CD14-positive monocyte (primary cell): ENCODE measurements at regions not wholly inside any gene's neighbourhood (a gene's known extent, or its start where the extent isn't known, plus 50 kb on each side); places are given as distances from the start of the nearest gene placed in this dataset.

Experiments
- DNase-seq, 3 donors: peaks; one replicate each; pipeline ENCODE4 v3.0.0-alpha.2; 2011 to 2022
- H2AFZ ChIP-seq: 2 replicates; pipeline ENCODE4 v1.6.0; 2012; ENCODE audit warnings: mild to moderate bottlenecking, low read depth, low read length, inconsistent platforms; ENCODE audit not compliant: insufficient read depth, poor library complexity, severe bottlenecking
- H3K27ac ChIP-seq, 2 donors: 1 replicate in 1 of 2; 2 replicates in 1 of 2; pipeline ENCODE4 v1.5.1; 2012 to 2013; ENCODE audit warnings: low read length in 2 of 2, control low read depth in 1 of 2, inconsistent platforms in 1 of 2, low read depth in 1 of 2, mild to moderate bottlenecking in 1 of 2
- H3K27me3 ChIP-seq, 2 donors: one replicate each; pipeline versions ENCODE4 v1.6.0 to v1.6.1; 2011 to 2013; ENCODE audit warnings: low read length in 2 of 2; ENCODE audit not compliant: control insufficient read depth in 2 of 2, insufficient read depth in 2 of 2
- H3K36me3 ChIP-seq, 2 donors: replicated peaks in 1 of 2; 1 replicate in 1 of 2; 2 replicates in 1 of 2; pipeline versions ENCODE4 v1.5.1 to v1.6.1; 2012 to 2013; ENCODE audit warnings: low read length in 2 of 2, control low read depth in 1 of 2, inconsistent platforms in 1 of 2, mild to moderate bottlenecking in 1 of 2; ENCODE audit not compliant: insufficient read depth in 2 of 2, control insufficient read depth in 1 of 2
- H3K4me1 ChIP-seq, 2 donors: 1 replicate in 1 of 2; 2 replicates in 1 of 2; pipeline versions ENCODE4 v1.5.1 to v1.6.1; 2012 to 2013; ENCODE audit warnings: low read length in 2 of 2, control low read depth in 1 of 2, inconsistent platforms in 1 of 2, mild to moderate bottlenecking in 1 of 2, moderate library complexity in 1 of 2; ENCODE audit not compliant: insufficient read depth in 2 of 2, control insufficient read depth in 1 of 2
- H3K4me2 ChIP-seq: replicated peaks from 2 replicates; pipeline ENCODE3; 2012; ENCODE audit warnings: low read length, moderate library complexity, mild to moderate bottlenecking; ENCODE audit not compliant: poor library complexity, severe bottlenecking; ENCODE audit errors: extremely low read depth
- H3K4me3 ChIP-seq, 3 experiments: fragments of 200-600 bp in 1 of 3; sonication (generic) in 1 of 3; replicated peaks in 1 of 3; 1 replicate in 2 of 3; 2 replicates in 1 of 3; pipeline ENCODE4 v1.5.1; 2011 to 2013; ENCODE audit warnings: low read length in 3 of 3, mild to moderate bottlenecking in 3 of 3, control low read depth in 2 of 3, low read depth in 2 of 3, inconsistent platforms in 1 of 3, moderate library complexity in 1 of 3
- H3K79me2 ChIP-seq: 2 replicates; pipeline ENCODE4 v1.6.0; 2012; ENCODE audit warnings: mild to moderate bottlenecking, control low read depth, inconsistent platforms, low read length, moderate library complexity; ENCODE audit not compliant: insufficient read depth
- H3K9ac ChIP-seq: 2 replicates; pipeline ENCODE4 v1.6.0; 2017; ENCODE audit warnings: low read length, mild to moderate bottlenecking; ENCODE audit not compliant: insufficient read depth, poor library complexity, severe bottlenecking
- H3K9me3 ChIP-seq, 2 donors: replicated peaks in 1 of 2; 1 replicate in 1 of 2; 2 replicates in 1 of 2; pipeline versions ENCODE4 v1.5.1 to v1.6.1; 2012 to 2013; ENCODE audit warnings: low read length in 2 of 2, control low read depth in 1 of 2; ENCODE audit not compliant: control insufficient read depth in 1 of 2, insufficient read depth in 1 of 2
- H4K20me1 ChIP-seq: 2 replicates; pipeline ENCODE4 v1.6.0; 2012; ENCODE audit warnings: mild to moderate bottlenecking, low read length, control low read depth, moderate library complexity; ENCODE audit not compliant: insufficient read depth
- H3K27ac Mint-ChIP-seq, 7 donors: one replicate each; pipeline ENCODE4 v1.8.0; 2020; ENCODE audit warnings: mild to moderate bottlenecking in 7 of 7, mixed read lengths in 7 of 7, moderate library complexity in 6 of 7, inconsistent platforms in 2 of 7
- H3K27me3 Mint-ChIP-seq, 3 donors: one replicate each; pipeline ENCODE4 v1.8.0; 2021 to 2022; ENCODE audit warnings: low read depth in 3 of 3, mild to moderate bottlenecking in 3 of 3, mixed read lengths in 3 of 3, moderate library complexity in 3 of 3, inconsistent platforms in 1 of 3
- H3K36me3 Mint-ChIP-seq, 2 donors: one replicate each; pipeline ENCODE4 v1.8.0; 2020; ENCODE audit warnings: mixed read lengths in 2 of 2, inconsistent platforms in 1 of 2, mild to moderate bottlenecking in 1 of 2
- H3K4me1 Mint-ChIP-seq: one replicate; pipeline ENCODE4 v1.8.0; 2020; ENCODE audit warnings: mild to moderate bottlenecking, mixed read lengths
- H3K4me3 Mint-ChIP-seq, 2 donors: one replicate each; pipeline ENCODE4 v1.8.0; 2020; ENCODE audit warnings: mild to moderate bottlenecking in 2 of 2, mixed read lengths in 2 of 2, moderate library complexity in 1 of 2
- H3K9me3 Mint-ChIP-seq, 7 donors: one replicate each; pipeline ENCODE4 v1.8.0; 2020 to 2022; ENCODE audit warnings: mixed read lengths in 7 of 7, mild to moderate bottlenecking in 6 of 7, moderate library complexity in 6 of 7, inconsistent platforms in 2 of 7
- WGBS: methylation state at CpG from one replicate; pipeline ENCODE4 v1.1.5; 2013; ENCODE audit warnings: missing lambda C conversion rate; ENCODE audit not compliant: insufficient coverage; 5-methylcytosine and 5-hydroxymethylcytosine counted together
- intact Hi-C, 2 donors: fragments of 100-400 bp; cut with micrococcal nuclease; formaldehyde crosslinking; loops; one replicate each; pipeline versions ENCODE4 v1.15.0 to v1.15.1; 2023
- TF ChIP-seq, protein P1 (sequence below): fragments of 200-600 bp; IDR thresholded peaks from one replicate; pipeline ENCODE4 v1.8.0; 2022; ENCODE audit warnings: antibody characterized with exemption, mild to moderate bottlenecking

DNA sequence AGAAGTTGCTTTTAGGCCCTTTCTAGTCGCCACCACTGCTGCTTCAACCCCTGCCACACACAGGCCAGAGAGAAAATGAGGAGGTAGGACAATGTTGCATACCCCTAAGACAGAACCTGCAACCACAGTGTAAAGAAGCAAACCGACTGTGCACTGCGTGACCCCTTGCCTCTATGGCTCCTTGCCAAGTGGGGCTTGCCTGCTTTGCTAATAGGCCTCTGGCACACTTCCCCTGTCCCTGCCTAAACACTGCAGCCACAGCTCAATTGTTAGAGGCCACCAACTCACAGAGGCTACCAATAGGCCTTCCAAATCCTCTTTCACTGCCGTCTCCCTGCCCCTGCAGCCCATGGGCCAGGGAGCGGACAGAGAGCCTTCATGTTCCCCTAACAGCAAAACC is 280.1 kb downstream of the CDH10 start:
- WGBS = 96% methylated on average over 2 of the region's 5 CpGs
- Mint-ChIP-seq H3K27ac (no peak overlapping the region), H3K36me3 (no peaks in the 10 kb centered on the region), H3K27me3 (no peaks in the 10 kb centered on the region), H3K4me1 (no peaks in the 10 kb centered on the region), H3K9me3 (peaks cover 0 to 7% (median 5%) of the 10 kb centered on the region in 7 donors), H3K4me3 (no peak overlapping the region)
- Histone ChIP-seq H3K27me3 (no peaks in the 10 kb centered on the region), H3K4me2 (no peak overlapping the region), H3K27ac (no peak overlapping the region), H3K36me3 (no peaks in the 10 kb centered on the region), H3K9ac (no peak overlapping the region), H2AFZ (no peak overlapping the region), H3K4me1 (no peaks in the 10 kb centered on the region), H3K79me2 (no peaks in the 10 kb centered on the region), H3K4me3 (no peak overlapping the region), H4K20me1 (no peaks in the 10 kb centered on the region), H3K9me3 (peaks cover 9 to 26% of the 10 kb centered on the region in 2 donors)
- DNase-seq = no peak
- intact Hi-C loops = no loop called here
- TF ChIP-seq, protein P1, sequence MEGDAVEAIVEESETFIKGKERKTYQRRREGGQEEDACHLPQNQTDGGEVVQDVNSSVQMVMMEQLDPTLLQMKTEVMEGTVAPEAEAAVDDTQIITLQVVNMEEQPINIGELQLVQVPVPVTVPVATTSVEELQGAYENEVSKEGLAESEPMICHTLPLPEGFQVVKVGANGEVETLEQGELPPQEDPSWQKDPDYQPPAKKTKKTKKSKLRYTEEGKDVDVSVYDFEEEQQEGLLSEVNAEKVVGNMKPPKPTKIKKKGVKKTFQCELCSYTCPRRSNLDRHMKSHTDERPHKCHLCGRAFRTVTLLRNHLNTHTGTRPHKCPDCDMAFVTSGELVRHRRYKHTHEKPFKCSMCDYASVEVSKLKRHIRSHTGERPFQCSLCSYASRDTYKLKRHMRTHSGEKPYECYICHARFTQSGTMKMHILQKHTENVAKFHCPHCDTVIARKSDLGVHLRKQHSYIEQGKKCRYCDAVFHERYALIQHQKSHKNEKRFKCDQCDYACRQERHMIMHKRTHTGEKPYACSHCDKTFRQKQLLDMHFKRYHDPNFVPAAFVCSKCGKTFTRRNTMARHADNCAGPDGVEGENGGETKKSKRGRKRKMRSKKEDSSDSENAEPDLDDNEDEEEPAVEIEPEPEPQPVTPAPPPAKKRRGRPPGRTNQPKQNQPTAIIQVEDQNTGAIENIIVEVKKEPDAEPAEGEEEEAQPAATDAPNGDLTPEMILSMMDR = no peak

DNA sequence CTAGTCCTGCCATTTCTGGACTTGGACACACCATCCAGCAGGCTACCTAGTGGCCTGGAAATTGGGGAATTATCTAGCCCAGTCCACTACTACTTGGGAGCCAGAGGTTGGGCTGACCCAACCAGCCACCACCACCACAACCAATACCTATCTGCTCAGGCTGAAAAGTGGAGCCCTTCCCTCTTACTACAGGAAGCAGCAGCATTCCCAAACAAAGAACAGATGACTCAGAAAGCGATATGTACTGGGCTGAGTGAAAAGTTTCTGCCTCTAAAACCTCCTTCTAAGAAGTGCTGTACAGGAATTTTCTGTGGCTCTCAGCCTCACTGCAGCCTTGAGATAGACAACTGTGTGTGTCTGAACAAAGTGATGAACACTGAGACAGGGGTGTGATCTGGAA is 279.4 kb downstream of the CDH10 start:
- Histone ChIP-seq H3K9me3 (peaks cover 9 to 26% of the 10 kb centered on the region in 2 donors), H2AFZ (no peak overlapping the region), H3K27ac (no peak overlapping the region), H3K79me2 (no peaks in the 10 kb centered on the region), H3K4me3 (no peak overlapping the region), H3K4me2 (no peak overlapping the region), H3K36me3 (no peaks in the 10 kb centered on the region), H3K27me3 (no peaks in the 10 kb centered on the region), H3K4me1 (no peaks in the 10 kb centered on the region), H3K9ac (no peak overlapping the region), H4K20me1 (no peaks in the 10 kb centered on the region)
- no CpG with 5 or more reads among the region's 1 CpG for WGBS
- no peaks in the 10 kb centered on the region for H3K36me3 Mint-ChIP-seq
- no peak for DNase-seq
- TF ChIP-seq, protein P1 = no peak
- no peaks in the 10 kb centered on the region for H3K4me1 Mint-ChIP-seq
- peaks cover 0 to 7% (median 5%) of the 10 kb centered on the region in 7 donors for H3K9me3 Mint-ChIP-seq
- no peaks in the 10 kb centered on the region for H3K27me3 Mint-ChIP-seq
- no peak overlapping the region for H3K4me3 Mint-ChIP-seq
- intact Hi-C loops = no loop called here
- H3K27ac Mint-ChIP-seq = no peak overlapping the region
